ENCODE measurements at regions not wholly inside any gene's neighbourhood (a gene's known extent, or its start where the extent isn't known, plus 50 kb on each side); places are given as distances from the start of the nearest gene placed in this dataset.
"Not testable (repeated sequence)": the region's sequence is repeated elsewhere in the genome, so short reads cannot be mapped to it uniquely, and the experiment has no call there.

- Histone ChIP-seq H3K9me3 (ENCODE audit: severe bottlenecking) (no peaks in the 10 kb centered on the region), H3K36me3 (no peaks in the 10 kb centered on the region), H3K27me3 (ENCODE audit: insufficient read depth, low read depth, severe bottlenecking) (no peaks in the 10 kb centered on the region), H3K4me3 (ENCODE audit: low read depth, low read length) (no peak overlapping the region), H3K27ac (no peak overlapping the region)
- no peak for DNase-seq
- TF ChIP-seq, protein P1, sequence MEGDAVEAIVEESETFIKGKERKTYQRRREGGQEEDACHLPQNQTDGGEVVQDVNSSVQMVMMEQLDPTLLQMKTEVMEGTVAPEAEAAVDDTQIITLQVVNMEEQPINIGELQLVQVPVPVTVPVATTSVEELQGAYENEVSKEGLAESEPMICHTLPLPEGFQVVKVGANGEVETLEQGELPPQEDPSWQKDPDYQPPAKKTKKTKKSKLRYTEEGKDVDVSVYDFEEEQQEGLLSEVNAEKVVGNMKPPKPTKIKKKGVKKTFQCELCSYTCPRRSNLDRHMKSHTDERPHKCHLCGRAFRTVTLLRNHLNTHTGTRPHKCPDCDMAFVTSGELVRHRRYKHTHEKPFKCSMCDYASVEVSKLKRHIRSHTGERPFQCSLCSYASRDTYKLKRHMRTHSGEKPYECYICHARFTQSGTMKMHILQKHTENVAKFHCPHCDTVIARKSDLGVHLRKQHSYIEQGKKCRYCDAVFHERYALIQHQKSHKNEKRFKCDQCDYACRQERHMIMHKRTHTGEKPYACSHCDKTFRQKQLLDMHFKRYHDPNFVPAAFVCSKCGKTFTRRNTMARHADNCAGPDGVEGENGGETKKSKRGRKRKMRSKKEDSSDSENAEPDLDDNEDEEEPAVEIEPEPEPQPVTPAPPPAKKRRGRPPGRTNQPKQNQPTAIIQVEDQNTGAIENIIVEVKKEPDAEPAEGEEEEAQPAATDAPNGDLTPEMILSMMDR (IDR thresholded peaks at IDR 0.05; ENCODE audit: low read depth, low read length), result no peak
Measured at GRCh38 chr12:17579205-17580026, 510.6 kb downstream of the RERGL start.

DNA sequence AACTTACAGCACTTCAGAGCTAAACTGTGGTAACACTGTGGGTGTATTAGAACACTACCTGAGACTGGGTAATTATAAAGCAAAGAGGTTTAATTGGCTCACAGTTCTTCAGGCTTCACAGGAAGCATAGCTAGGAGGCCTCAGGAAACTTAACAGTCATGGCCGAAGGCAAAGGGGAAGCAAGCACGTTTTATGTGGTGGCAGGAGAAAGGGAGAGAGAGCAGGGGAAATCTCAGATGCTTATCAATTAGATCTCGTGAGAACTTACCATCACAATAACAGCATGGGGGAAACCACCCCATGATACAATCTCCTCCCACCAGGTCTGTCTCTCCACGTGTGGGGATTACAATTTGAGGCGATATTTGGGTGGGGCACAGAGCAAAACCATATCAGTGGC is 512.6 kb downstream of the RERGL start:
- DNase-seq, result no peak
- Histone ChIP-seq H3K27me3 (ENCODE audit: insufficient read depth, low read depth, severe bottlenecking) (no peaks in the 10 kb centered on the region), H3K9me3 (ENCODE audit: severe bottlenecking) (no peaks in the 10 kb centered on the region), H3K36me3 (no peaks in the 10 kb centered on the region), H3K4me3 (ENCODE audit: low read depth, low read length) (no peak overlapping the region), H3K27ac (no peak overlapping the region)
- TF ChIP-seq, protein P1 (IDR thresholded peaks at IDR 0.05; ENCODE audit: low read depth, low read length), result no peak

- TF ChIP-seq, protein P1 (IDR thresholded peaks at IDR 0.05; ENCODE audit: low read depth, low read length), result no peak
- DNase-seq, result no peak
- Histone ChIP-seq H3K27ac (no peak overlapping the region), H3K4me3 (ENCODE audit: low read depth, low read length) (no peak overlapping the region), H3K9me3 (ENCODE audit: severe bottlenecking) (no peaks in the 10 kb centered on the region), H3K27me3 (ENCODE audit: insufficient read depth, low read depth, severe bottlenecking) (no peaks in the 10 kb centered on the region), H3K36me3 (no peaks in the 10 kb centered on the region)
Measured at GRCh38 chr12:17572250-17572649, 517.7 kb downstream of the RERGL start.

DNA sequence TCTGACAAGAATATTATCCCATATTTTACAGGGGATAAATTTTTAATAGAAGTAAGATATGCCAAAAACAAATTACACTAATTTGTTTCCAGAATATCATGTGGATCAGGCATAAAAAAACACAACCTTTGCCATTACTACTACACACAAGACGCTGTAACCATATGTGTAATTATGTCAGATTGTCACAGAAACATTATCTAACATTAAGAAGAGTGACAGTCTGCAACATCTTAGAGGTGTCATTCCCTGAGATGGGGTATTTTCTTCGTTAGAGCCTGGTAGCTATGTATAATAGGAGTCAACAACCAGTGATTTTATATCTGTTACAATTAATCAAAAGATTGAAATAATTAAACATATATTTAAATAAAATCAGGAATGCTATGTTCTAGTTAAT is 518.9 kb downstream of the RERGL start:
- DNase-seq, result no peak
- Histone ChIP-seq H3K36me3 (no peaks in the 10 kb centered on the region), H3K27ac (no peak overlapping the region), H3K4me3 (ENCODE audit: low read depth, low read length) (no peak overlapping the region), H3K9me3 (ENCODE audit: severe bottlenecking) (no peaks in the 10 kb centered on the region), H3K27me3 (ENCODE audit: insufficient read depth, low read depth, severe bottlenecking) (no peaks in the 10 kb centered on the region)
- TF ChIP-seq, protein P1 (IDR thresholded peaks at IDR 0.05; ENCODE audit: low read depth, low read length), result no peak

- DNase-seq; H3K36me3 ChIP-seq; H3K27me3 ChIP-seq (ENCODE audit: insufficient read depth, low read depth, severe bottlenecking); H3K27ac ChIP-seq; H3K4me3 ChIP-seq (ENCODE audit: low read depth, low read length); H3K9me3 ChIP-seq (ENCODE audit: severe bottlenecking): not testable (repeated sequence)
Measured at GRCh38 chr12:17564630-17565029, 525.4 kb downstream of the RERGL start.

GRCh38 chr12:17550011-17550410 is 540.0 kb downstream of the RERGL start:
- no peak overlapping the region for H3K4me3 ChIP-seq (ENCODE audit: low read depth, low read length)
- H3K27me3 ChIP-seq (ENCODE audit: insufficient read depth, low read depth, severe bottlenecking), result no peaks in the 10 kb centered on the region
- H3K27ac ChIP-seq, result no peak overlapping the region
- no peaks in the 10 kb centered on the region for H3K36me3 ChIP-seq
- TF ChIP-seq, protein P1 (IDR thresholded peaks at IDR 0.05; ENCODE audit: low read depth, low read length), result no peak
- H3K9me3 ChIP-seq (ENCODE audit: severe bottlenecking), result peaks cover 3% of the 10 kb centered on the region
- no peak for DNase-seq
